ENCODE measurements at regions not wholly inside any gene's neighbourhood (a gene's known extent, or its start where the extent isn't known, plus 50 kb on each side); places are given as distances from the start of the nearest gene placed in this dataset.

GRCh38 chr4:14035076-14035475 lies 407.6 kb upstream of the BOD1L1 start:
- Histone ChIP-seq H3K27ac (no peak overlapping the region), H3K9me3 (no peaks in the 10 kb centered on the region), H3K4me1 (no peaks in the 10 kb centered on the region), H3K36me3 (no peaks in the 10 kb centered on the region), H3K27me3 (no peaks in the 10 kb centered on the region), H3K4me3 (no peak overlapping the region)
- 58% methylated on average over 1 of the region's 2 CpGs for WGBS (ENCODE audit: insufficient coverage, low coverage, low lambda C conversion rate, missing lambda C conversion rate)
- no peak for ATAC-seq
- intact Hi-C loops (cut with DNase I) = no loop called here
- no peak for DNase-seq
- TF ChIP-seq CTCF (IDR thresholded peaks at IDR 0.05) (no peak), POLR2A (IDR thresholded peaks at IDR 0.05) (no peak)

- DNase-seq = no peak
- Histone ChIP-seq H3K36me3 (no peaks in the 10 kb centered on the region), H3K4me1 (no peaks in the 10 kb centered on the region), H3K27ac (no peak overlapping the region), H3K9me3 (no peaks in the 10 kb centered on the region), H3K27me3 (no peaks in the 10 kb centered on the region), H3K4me3 (no peak overlapping the region)
- ATAC-seq = no peak
- no peak for TF ChIP-seq CTCF (IDR thresholded peaks at IDR 0.05)
- no peak for TF ChIP-seq POLR2A (IDR thresholded peaks at IDR 0.05)
- intact Hi-C loops (cut with DNase I) = no loop called here
Observed at GRCh38 chr4:14043203-14043602, 415.7 kb upstream of the BOD1L1 start.

GRCh38 chr4:14046642-14047041 lies 419.1 kb upstream of the BOD1L1 start:
- no peaks in the 10 kb centered on the region for H3K9me3 ChIP-seq
- no peak overlapping the region for H3K27ac ChIP-seq
- H3K27me3 ChIP-seq = no peaks in the 10 kb centered on the region
- H3K4me1 ChIP-seq = no peaks in the 10 kb centered on the region
- H3K36me3 ChIP-seq = no peaks in the 10 kb centered on the region
- no peak overlapping the region for H3K4me3 ChIP-seq
- intact Hi-C loops (cut with DNase I) = no loop called here
- ATAC-seq (no peak), DNase-seq (no peak)
- no peak for TF ChIP-seq CTCF (IDR thresholded peaks at IDR 0.05)
- no peak for TF ChIP-seq POLR2A (IDR thresholded peaks at IDR 0.05)

GRCh38 chr4:14047840-14048239 lies 420.3 kb upstream of the BOD1L1 start:
- ATAC-seq (no peak), DNase-seq (no peak)
- TF ChIP-seq POLR2A (IDR thresholded peaks at IDR 0.05) = no peak
- TF ChIP-seq CTCF (IDR thresholded peaks at IDR 0.05) = no peak
- Histone ChIP-seq H3K9me3 (no peaks in the 10 kb centered on the region), H3K4me1 (no peaks in the 10 kb centered on the region), H3K27ac (no peak overlapping the region), H3K4me3 (no peak overlapping the region), H3K27me3 (no peaks in the 10 kb centered on the region), H3K36me3 (no peaks in the 10 kb centered on the region)
- intact Hi-C loops (cut with DNase I) = no loop called here
- 100% methylated on average over 1 of the region's 1 CpG for WGBS (ENCODE audit: insufficient coverage, low coverage, low lambda C conversion rate, missing lambda C conversion rate)

- H3K36me3 ChIP-seq = no peaks in the 10 kb centered on the region
- DNase-seq (no peak), ATAC-seq (no peak)
- no peak overlapping the region for H3K27ac ChIP-seq
- H3K27me3 ChIP-seq = no peaks in the 10 kb centered on the region
- intact Hi-C loops (cut with DNase I) = no loop called here
- no peaks in the 10 kb centered on the region for H3K4me1 ChIP-seq
- H3K9me3 ChIP-seq = no peaks in the 10 kb centered on the region
- TF ChIP-seq POLR2A (IDR thresholded peaks at IDR 0.05) = no peak
- no peak for TF ChIP-seq CTCF (IDR thresholded peaks at IDR 0.05)
- no peak overlapping the region for H3K4me3 ChIP-seq
Observed at GRCh38 chr4:14049946-14050345, 422.4 kb upstream of the BOD1L1 start.
